ENCODE measurements at regions not wholly inside any gene's neighbourhood (a gene's known extent, or its start where the extent isn't known, plus 50 kb on each side); places are given as distances from the start of the nearest gene placed in this dataset.

DNA sequence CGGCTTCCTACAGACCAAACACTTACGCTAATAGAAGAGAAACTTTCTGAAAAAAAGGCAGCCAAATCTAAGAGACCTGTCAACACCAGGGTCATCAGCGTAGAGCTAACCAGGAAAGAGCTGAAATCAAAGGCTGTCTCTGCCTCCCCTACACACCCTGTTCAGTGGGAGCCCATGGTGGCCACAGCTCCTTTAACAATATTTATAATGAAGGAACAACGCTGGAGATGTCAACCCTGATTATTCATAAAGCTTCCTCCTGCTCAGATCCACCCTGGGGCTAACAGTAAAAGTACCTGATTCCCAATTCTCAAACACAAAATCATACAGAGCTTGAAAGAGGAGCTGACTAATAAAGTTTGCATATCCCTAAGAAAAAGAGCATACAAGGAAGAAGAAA is 133.7 kb downstream of the ANXA2 start:
- Histone ChIP-seq H3K36me3 (ENCODE audit: insufficient read depth, low read length) (no peaks in the 10 kb centered on the region), H3K4me2 (ENCODE audit: insufficient read depth, low read length) (no peak overlapping the region), H3K9me3 (ENCODE audit: insufficient read depth, low read length, severe bottlenecking) (no peaks in the 10 kb centered on the region), H3K79me2 (ENCODE audit: insufficient read depth, low read length) (no peaks in the 10 kb centered on the region), H3K4me1 (ENCODE audit: insufficient read depth, low read length) (no peaks in the 10 kb centered on the region), H2AFZ (ENCODE audit: low read depth, low read length) (no peak overlapping the region), H3K27ac (ENCODE audit: low read length) (no peak overlapping the region), H3K9ac (ENCODE audit: low read depth, low read length) (no peak overlapping the region), H4K20me1 (ENCODE audit: insufficient read depth, low read length) (no peaks in the 10 kb centered on the region), H3K27me3 (ENCODE audit: insufficient read depth, low read length, poor library complexity) (peaks cover 7% of the 10 kb centered on the region), H3K4me3 (ENCODE audit: low read depth in 1 of 2, low read length in 2 of 2) (no peak overlapping the region)
- TF ChIP-seq, protein P1, sequence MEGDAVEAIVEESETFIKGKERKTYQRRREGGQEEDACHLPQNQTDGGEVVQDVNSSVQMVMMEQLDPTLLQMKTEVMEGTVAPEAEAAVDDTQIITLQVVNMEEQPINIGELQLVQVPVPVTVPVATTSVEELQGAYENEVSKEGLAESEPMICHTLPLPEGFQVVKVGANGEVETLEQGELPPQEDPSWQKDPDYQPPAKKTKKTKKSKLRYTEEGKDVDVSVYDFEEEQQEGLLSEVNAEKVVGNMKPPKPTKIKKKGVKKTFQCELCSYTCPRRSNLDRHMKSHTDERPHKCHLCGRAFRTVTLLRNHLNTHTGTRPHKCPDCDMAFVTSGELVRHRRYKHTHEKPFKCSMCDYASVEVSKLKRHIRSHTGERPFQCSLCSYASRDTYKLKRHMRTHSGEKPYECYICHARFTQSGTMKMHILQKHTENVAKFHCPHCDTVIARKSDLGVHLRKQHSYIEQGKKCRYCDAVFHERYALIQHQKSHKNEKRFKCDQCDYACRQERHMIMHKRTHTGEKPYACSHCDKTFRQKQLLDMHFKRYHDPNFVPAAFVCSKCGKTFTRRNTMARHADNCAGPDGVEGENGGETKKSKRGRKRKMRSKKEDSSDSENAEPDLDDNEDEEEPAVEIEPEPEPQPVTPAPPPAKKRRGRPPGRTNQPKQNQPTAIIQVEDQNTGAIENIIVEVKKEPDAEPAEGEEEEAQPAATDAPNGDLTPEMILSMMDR (IDR thresholded peaks at IDR 0.05; ENCODE audit: borderline replicate concordance, extremely low read depth, low read length, poor library complexity, severe bottlenecking): no peak
- TF ChIP-seq EZH2 (IDR thresholded peaks at IDR 0.05; ENCODE audit: borderline replicate concordance, low read depth, low read length, severe bottlenecking): no peak
- ATAC-seq (ENCODE audit: insufficient read depth, low read depth) (no peak), DNase-seq (no peak)

DNA sequence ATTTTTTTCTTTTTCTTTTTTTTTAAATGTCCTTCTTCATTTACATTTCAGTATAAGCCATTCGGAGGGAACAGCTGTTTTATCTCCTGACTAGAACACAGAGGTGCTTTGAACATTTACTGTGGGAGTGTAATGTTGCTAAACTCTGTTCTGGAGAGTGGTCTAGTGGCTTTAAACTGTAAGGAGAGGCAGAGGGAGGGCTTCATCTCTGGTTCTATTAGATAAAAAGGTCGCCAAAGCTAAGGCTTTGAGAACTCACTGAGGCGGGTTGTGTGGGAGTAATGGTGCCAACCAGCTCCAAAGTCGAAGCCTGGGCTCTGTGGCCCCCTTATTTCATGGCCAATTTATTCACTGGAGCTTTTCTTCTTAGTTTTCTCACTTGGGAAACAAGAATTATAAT is 133.2 kb downstream of the ANXA2 start:
- Histone ChIP-seq H4K20me1 (ENCODE audit: insufficient read depth, low read length) (no peaks in the 10 kb centered on the region), H3K4me1 (ENCODE audit: insufficient read depth, low read length) (no peaks in the 10 kb centered on the region), H3K9me3 (ENCODE audit: insufficient read depth, low read length, severe bottlenecking) (no peaks in the 10 kb centered on the region), H3K79me2 (ENCODE audit: insufficient read depth, low read length) (no peaks in the 10 kb centered on the region), H3K4me2 (ENCODE audit: insufficient read depth, low read length) (no peak overlapping the region), H3K9ac (ENCODE audit: low read depth, low read length) (no peak overlapping the region), H3K27ac (ENCODE audit: low read length) (no peak overlapping the region), H3K36me3 (ENCODE audit: insufficient read depth, low read length) (no peaks in the 10 kb centered on the region), H3K27me3 (ENCODE audit: insufficient read depth, low read length, poor library complexity) (peaks cover 7% of the 10 kb centered on the region), H3K4me3 (ENCODE audit: low read depth in 1 of 2, low read length in 2 of 2) (no peak overlapping the region), H2AFZ (ENCODE audit: low read depth, low read length) (no peak overlapping the region)
- no peak for ATAC-seq (ENCODE audit: insufficient read depth, low read depth)
- TF ChIP-seq, protein P1 (IDR thresholded peaks at IDR 0.05; ENCODE audit: borderline replicate concordance, extremely low read depth, low read length, poor library complexity, severe bottlenecking): no peak
- no peak for TF ChIP-seq EZH2 (IDR thresholded peaks at IDR 0.05; ENCODE audit: borderline replicate concordance, low read depth, low read length, severe bottlenecking)
- DNase-seq: no peak

DNA sequence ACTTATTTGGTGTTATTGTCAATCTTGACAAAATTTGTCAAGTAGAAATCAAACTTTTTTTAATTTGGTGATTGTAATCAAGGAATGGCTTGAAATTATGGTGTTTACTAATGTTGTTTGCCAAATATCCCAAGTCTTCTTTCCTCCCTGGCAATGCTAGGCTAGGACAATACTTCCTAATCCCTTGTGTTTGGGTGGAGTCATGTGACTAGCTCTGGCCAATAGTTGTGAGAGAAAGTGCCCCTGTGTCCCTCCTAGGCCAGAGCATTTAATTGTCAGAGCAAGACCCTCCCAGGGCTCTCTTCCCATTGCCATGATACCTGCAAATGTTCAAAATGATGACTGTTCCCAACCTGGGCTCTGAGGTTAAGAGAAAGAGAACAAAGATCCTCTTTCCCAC is 132.7 kb downstream of the ANXA2 start:
- H3K27me3 ChIP-seq (ENCODE audit: insufficient read depth, low read length, poor library complexity): peaks cover 2% of the 10 kb centered on the region
- H3K4me2 ChIP-seq (ENCODE audit: insufficient read depth, low read length): no peak overlapping the region
- DNase-seq (no peak), ATAC-seq (ENCODE audit: insufficient read depth, low read depth) (no peak)
- no peak overlapping the region for H3K4me3 ChIP-seq (ENCODE audit: low read depth in 1 of 2, low read length in 2 of 2)
- no peak overlapping the region for H3K27ac ChIP-seq (ENCODE audit: low read length)
- no peaks in the 10 kb centered on the region for H3K36me3 ChIP-seq (ENCODE audit: insufficient read depth, low read length)
- H3K4me1 ChIP-seq (ENCODE audit: insufficient read depth, low read length): no peaks in the 10 kb centered on the region
- no peak overlapping the region for H3K9ac ChIP-seq (ENCODE audit: low read depth, low read length)
- no peaks in the 10 kb centered on the region for H3K79me2 ChIP-seq (ENCODE audit: insufficient read depth, low read length)
- no peaks in the 10 kb centered on the region for H4K20me1 ChIP-seq (ENCODE audit: insufficient read depth, low read length)
- TF ChIP-seq, protein P1 (IDR thresholded peaks at IDR 0.05; ENCODE audit: borderline replicate concordance, extremely low read depth, low read length, poor library complexity, severe bottlenecking): no peak
- TF ChIP-seq EZH2 (IDR thresholded peaks at IDR 0.05; ENCODE audit: borderline replicate concordance, low read depth, low read length, severe bottlenecking): no peak
- no peaks in the 10 kb centered on the region for H3K9me3 ChIP-seq (ENCODE audit: insufficient read depth, low read length, severe bottlenecking)
- no peak overlapping the region for H2AFZ ChIP-seq (ENCODE audit: low read depth, low read length)

DNA sequence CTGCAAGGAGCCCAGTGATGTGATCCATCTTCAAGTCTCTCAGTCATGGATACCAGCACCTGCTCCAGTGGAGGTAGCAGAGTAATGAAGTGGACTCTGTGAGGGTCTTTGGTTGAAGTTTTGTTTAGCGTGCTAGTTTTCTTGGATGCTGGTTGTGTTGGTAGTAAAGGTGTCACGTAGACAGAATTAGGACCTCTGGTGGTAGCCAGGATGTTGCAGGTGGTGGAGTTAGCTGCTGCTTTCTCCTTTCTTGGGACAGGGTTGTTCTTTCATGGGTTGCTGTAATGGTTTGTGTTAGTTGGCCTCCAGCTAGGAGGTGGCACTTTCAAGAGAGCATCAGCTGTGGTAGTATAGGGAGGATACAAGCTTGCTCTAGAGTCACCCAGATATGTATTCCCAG is 125.2 kb downstream of the ANXA2 start:
- DNase-seq (no peak), ATAC-seq (ENCODE audit: insufficient read depth, low read depth) (no peak)
- H3K4me1 ChIP-seq (ENCODE audit: insufficient read depth, low read length): no peaks in the 10 kb centered on the region
- no peaks in the 10 kb centered on the region for H4K20me1 ChIP-seq (ENCODE audit: insufficient read depth, low read length)
- H3K27ac ChIP-seq (ENCODE audit: low read length): no peak overlapping the region
- H3K9me3 ChIP-seq (ENCODE audit: insufficient read depth, low read length, severe bottlenecking): no peaks in the 10 kb centered on the region
- H3K27me3 ChIP-seq (ENCODE audit: insufficient read depth, low read length, poor library complexity): no peaks in the 10 kb centered on the region
- H3K36me3 ChIP-seq (ENCODE audit: insufficient read depth, low read length): no peaks in the 10 kb centered on the region
- H3K4me2 ChIP-seq (ENCODE audit: insufficient read depth, low read length): no peak overlapping the region
- H2AFZ ChIP-seq (ENCODE audit: low read depth, low read length): no peak overlapping the region
- no peak overlapping the region for H3K9ac ChIP-seq (ENCODE audit: low read depth, low read length)
- no peak overlapping the region for H3K4me3 ChIP-seq (ENCODE audit: low read depth in 1 of 2, low read length in 2 of 2)
- no peak for TF ChIP-seq EZH2 (IDR thresholded peaks at IDR 0.05; ENCODE audit: borderline replicate concordance, low read depth, low read length, severe bottlenecking)
- TF ChIP-seq, protein P1 (IDR thresholded peaks at IDR 0.05; ENCODE audit: borderline replicate concordance, extremely low read depth, low read length, poor library complexity, severe bottlenecking): peak; percentile 17
- no peaks in the 10 kb centered on the region for H3K79me2 ChIP-seq (ENCODE audit: insufficient read depth, low read length)
